ENCODE measurements at regions not wholly inside any gene's neighbourhood (a gene's known extent, or its start where the extent isn't known, plus 50 kb on each side); places are given as distances from the start of the nearest gene placed in this dataset.

GRCh38 chr5:13215370-13215769 is 729.1 kb downstream of the DNAH5 start:
- TF ChIP-seq CHD7 (IDR thresholded peaks at IDR 0.05; ENCODE audit: insufficient replicate concordance, low read length) (no peak), RBBP5 (IDR thresholded peaks at IDR 0.05; ENCODE audit: borderline replicate concordance, low read depth, low read length) (no peak), TEAD4 (IDR thresholded peaks at IDR 0.05; ENCODE audit: low read depth, low read length) (no peak), FOSL1 (IDR thresholded peaks at IDR 0.05; ENCODE audit: insufficient read depth, low read depth, low read length) (no peak), YY1 (IDR thresholded peaks at IDR 0.05; ENCODE audit: low read depth, low read length) (no peak), CTCF (IDR thresholded peaks at IDR 0.05; ENCODE audit: control extremely low read depth in 1 of 3, insufficient read depth in 1 of 3, low read depth in 1 of 3, low read length in 3 of 3) (no peak), JUN (IDR thresholded peaks at IDR 0.05; ENCODE audit: low read depth, low read length) (no peak), POLR2A (IDR thresholded peaks at IDR 0.05; ENCODE audit: control extremely low read depth in 1 of 2, low read depth in 2 of 2, low read length in 2 of 2) (no peak), EZH2 (IDR thresholded peaks at IDR 0.05; ENCODE audit: low read depth, low read length, severe bottlenecking) (no peak), RAD21 (IDR thresholded peaks at IDR 0.05 in 1 of 2, conservative IDR thresholded peaks at IDR 0.05 in 1 of 2; ENCODE audit: low read depth in 2 of 2, low read length in 2 of 2) (no peak)

All from H1 (cell line).